ENCODE measurements at regions not wholly inside any gene's neighbourhood (a gene's known extent, or its start where the extent isn't known, plus 50 kb on each side); places are given as distances from the start of the nearest gene placed in this dataset.

DNA sequence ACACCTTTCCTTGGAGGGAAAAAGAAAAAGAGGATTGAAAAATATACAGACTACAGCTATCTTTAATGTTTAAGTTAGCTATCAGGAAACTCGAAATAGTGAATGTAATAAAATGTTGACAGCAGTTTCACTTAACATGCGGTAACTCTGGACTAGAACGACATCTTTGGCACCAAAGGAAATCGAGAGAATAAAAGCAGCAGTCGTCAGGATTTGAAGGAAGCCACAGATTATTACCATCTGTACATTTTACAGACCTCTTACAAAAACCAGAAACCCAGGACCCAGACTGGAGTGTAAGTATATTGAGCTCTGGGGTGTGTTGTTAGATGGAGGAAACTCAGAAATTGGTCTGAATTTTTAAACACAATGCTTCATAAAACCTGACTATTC lies 51.6 kb upstream of the STOX2 start:
- no peak overlapping the region for H2AK5ac ChIP-seq (ENCODE audit: low read depth, low read length)
- no peak overlapping the region for H2BK5ac ChIP-seq (ENCODE audit: low read length)
- no peak overlapping the region for H3K9ac ChIP-seq (ENCODE audit: low read depth, low read length, poor library complexity)
- no peak for DNase-seq (ENCODE audit: low spot score)
- no peak overlapping the region for H3K4me2 ChIP-seq (ENCODE audit: insufficient read depth, low read length, poor library complexity, severe bottlenecking)
- no peak overlapping the region for H3K4me3 ChIP-seq (ENCODE audit: low read length in 2 of 2)
- WGBS, 2 donors (ENCODE audit: extremely low coverage in 2 of 2, insufficient read length in 2 of 2, insufficient replicate concordance in 1 of 2), result no CpG with 5 or more reads among the region's 5 CpGs
- no peak overlapping the region for H3K23ac ChIP-seq (ENCODE audit: low read depth, low read length, poor library complexity)
- no peak overlapping the region for H3K18ac ChIP-seq (ENCODE audit: low read length)
- H3K36me3 ChIP-seq (replicated peaks in 1 of 2; ENCODE audit: control insufficient read depth in 2 of 2, insufficient read depth in 2 of 2, low read length in 2 of 2), result no peaks in the 10 kb centered on the region
- H3K27ac ChIP-seq (replicated peaks; ENCODE audit: low read length), result no peak overlapping the region
- no peaks in the 10 kb centered on the region for H3K79me1 ChIP-seq (ENCODE audit: low read depth, low read length)
- H4K91ac ChIP-seq (ENCODE audit: low read depth, low read length, poor library complexity), result no peak overlapping the region
- peaks cover 6 to 8% of the 10 kb centered on the region in 2 donors for H3K9me3 ChIP-seq (replicated peaks in 1 of 2; ENCODE audit: control insufficient read depth in 2 of 2, insufficient read depth in 1 of 2, low read depth in 1 of 2, low read length in 2 of 2)
- no peak overlapping the region for H3K14ac ChIP-seq (ENCODE audit: low read length)
- no peak overlapping the region for H3K4ac ChIP-seq (ENCODE audit: low read length)
- H2BK120ac ChIP-seq (ENCODE audit: low read depth, low read length), result no peak overlapping the region
- no peak overlapping the region for H2BK15ac ChIP-seq (ENCODE audit: low read length)
- no peak overlapping the region for H4K8ac ChIP-seq (ENCODE audit: low read depth, low read length)
- no peak overlapping the region for H2BK12ac ChIP-seq (ENCODE audit: low read length)
- peaks cover 0 to 32% (median 2%) of the 10 kb centered on the region in 3 experiments for H3K27me3 ChIP-seq (ENCODE audit: control insufficient read depth in 3 of 3, insufficient read depth in 3 of 3, low read depth in 1 of 3, low read length in 3 of 3)
- H3K4me1 ChIP-seq (ENCODE audit: control insufficient read depth in 2 of 2, insufficient read depth in 1 of 2, low read depth in 1 of 2, low read length in 2 of 2), result peaks cover 5 to 8% of the 10 kb centered on the region in 2 donors
- no peak overlapping the region for H2AFZ ChIP-seq (ENCODE audit: low read length)

All from neuronal stem cell (in vitro differentiated cells).